ENCODE measurements at regions not wholly inside any gene's neighbourhood (a gene's known extent, or its start where the extent isn't known, plus 50 kb on each side); places are given as distances from the start of the nearest gene placed in this dataset.
"Not testable (repeated sequence)": the region's sequence is repeated elsewhere in the genome, so short reads cannot be mapped to it uniquely, and the experiment has no call there.

DNA sequence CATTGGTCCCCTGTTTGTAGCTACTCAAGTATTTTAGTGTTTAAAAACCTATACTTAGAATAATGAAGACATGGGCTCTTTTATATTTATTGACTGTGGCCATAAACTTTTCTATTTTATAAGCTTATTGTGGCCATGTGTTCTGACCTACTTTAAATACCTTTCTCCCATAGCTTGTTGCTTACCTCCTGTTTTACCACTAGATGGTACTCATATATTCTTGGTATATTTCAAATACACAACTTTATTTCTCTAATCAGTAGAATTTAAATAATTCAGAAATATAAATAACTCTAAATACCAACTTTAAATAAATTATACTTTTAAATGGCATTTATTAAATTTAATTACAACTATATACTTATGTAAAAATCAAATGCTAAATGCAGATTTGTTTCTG lies 498.0 kb downstream of the PRDM9 start:
- no peaks in the 10 kb centered on the region for H3K9me3 ChIP-seq
- intact Hi-C loops (cut with DNase I; ENCODE audit: low total_unique reads): no loop called here
- DNase-seq: no peak
- no peaks in the 10 kb centered on the region for H3K4me1 ChIP-seq
- no peak for TF ChIP-seq POLR2AphosphoS5 (IDR thresholded peaks at IDR 0.05)
- no peak for TF ChIP-seq POLR2A (IDR thresholded peaks at IDR 0.05)
- TF ChIP-seq, protein P1, sequence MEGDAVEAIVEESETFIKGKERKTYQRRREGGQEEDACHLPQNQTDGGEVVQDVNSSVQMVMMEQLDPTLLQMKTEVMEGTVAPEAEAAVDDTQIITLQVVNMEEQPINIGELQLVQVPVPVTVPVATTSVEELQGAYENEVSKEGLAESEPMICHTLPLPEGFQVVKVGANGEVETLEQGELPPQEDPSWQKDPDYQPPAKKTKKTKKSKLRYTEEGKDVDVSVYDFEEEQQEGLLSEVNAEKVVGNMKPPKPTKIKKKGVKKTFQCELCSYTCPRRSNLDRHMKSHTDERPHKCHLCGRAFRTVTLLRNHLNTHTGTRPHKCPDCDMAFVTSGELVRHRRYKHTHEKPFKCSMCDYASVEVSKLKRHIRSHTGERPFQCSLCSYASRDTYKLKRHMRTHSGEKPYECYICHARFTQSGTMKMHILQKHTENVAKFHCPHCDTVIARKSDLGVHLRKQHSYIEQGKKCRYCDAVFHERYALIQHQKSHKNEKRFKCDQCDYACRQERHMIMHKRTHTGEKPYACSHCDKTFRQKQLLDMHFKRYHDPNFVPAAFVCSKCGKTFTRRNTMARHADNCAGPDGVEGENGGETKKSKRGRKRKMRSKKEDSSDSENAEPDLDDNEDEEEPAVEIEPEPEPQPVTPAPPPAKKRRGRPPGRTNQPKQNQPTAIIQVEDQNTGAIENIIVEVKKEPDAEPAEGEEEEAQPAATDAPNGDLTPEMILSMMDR (IDR thresholded peaks at IDR 0.05): no peak
- TF ChIP-seq EP300 (IDR thresholded peaks at IDR 0.05): no peak
- no peaks in the 10 kb centered on the region for H3K36me3 ChIP-seq
- H3K27me3 ChIP-seq: no peaks in the 10 kb centered on the region
- H3K4me3 ChIP-seq: no peak overlapping the region
- no peak overlapping the region for H3K27ac ChIP-seq

DNA sequence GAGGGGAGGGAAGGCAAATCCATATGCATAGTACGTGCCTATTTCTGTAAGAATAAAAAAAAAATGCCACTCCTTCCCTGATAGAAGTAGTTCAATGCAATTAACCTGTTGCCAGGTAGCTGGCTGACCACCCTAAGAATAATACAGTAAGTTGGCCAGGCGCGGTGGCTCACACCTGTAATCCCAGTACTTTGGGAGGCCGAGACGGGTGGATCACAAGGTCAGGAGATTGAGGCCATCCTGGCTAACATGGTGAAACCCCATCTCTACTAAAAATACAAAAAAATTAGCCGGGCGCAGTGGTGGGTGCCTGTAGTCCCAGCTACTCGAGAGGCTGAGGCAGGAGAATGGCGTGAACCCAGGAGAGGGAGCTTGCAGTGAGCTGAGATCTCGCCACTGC lies 510.3 kb downstream of the PRDM9 start:
- H3K4me3 ChIP-seq; H3K4me1 ChIP-seq; H3K27ac ChIP-seq; H3K36me3 ChIP-seq; H3K27me3 ChIP-seq; DNase-seq; intact Hi-C loops (cut with DNase I; ENCODE audit: low total_unique reads): not testable (repeated sequence)
- 85 to 93% (median 90%) methylated on average over 10 of the region's 10 CpGs for WGBS, 5 donors
- H3K9me3 ChIP-seq: peaks cover 0 to 12% (median 7%) of the 10 kb centered on the region in 4 donors

DNA sequence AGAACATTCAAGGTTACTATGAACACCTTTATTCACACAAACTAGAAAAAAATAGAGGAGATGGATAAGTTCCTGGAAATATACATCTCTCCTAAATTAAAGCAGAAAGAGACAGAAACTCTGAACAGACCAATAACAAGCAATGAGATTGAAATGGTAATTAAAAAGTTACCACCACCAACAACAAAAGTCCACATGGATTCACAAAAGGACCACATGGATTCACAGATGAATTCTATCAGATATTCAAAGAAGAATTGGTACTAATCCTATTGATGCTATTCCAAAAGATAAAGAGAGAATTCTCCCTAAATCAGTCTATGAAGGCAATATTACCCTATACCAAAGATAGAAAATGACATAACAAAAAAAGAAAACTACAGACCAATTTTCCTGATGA lies 518.9 kb downstream of the PRDM9 start:
- Histone ChIP-seq H3K27ac (no peak overlapping the region), H3K4me3 (no peak overlapping the region), H3K36me3 (no peaks in the 10 kb centered on the region), H3K9me3 (peaks cover 0 to 19% (median 13%) of the 10 kb centered on the region in 4 donors), H3K27me3 (no peaks in the 10 kb centered on the region), H3K4me1 (no peaks in the 10 kb centered on the region)
- no peak for DNase-seq
- TF ChIP-seq EP300 (IDR thresholded peaks at IDR 0.05): no peak
- TF ChIP-seq POLR2AphosphoS5 (IDR thresholded peaks at IDR 0.05): no peak
- no peak for TF ChIP-seq POLR2A (IDR thresholded peaks at IDR 0.05)
- TF ChIP-seq, protein P1 (IDR thresholded peaks at IDR 0.05): no peak
- intact Hi-C loops (cut with DNase I; ENCODE audit: low total_unique reads): no loop called here

DNA sequence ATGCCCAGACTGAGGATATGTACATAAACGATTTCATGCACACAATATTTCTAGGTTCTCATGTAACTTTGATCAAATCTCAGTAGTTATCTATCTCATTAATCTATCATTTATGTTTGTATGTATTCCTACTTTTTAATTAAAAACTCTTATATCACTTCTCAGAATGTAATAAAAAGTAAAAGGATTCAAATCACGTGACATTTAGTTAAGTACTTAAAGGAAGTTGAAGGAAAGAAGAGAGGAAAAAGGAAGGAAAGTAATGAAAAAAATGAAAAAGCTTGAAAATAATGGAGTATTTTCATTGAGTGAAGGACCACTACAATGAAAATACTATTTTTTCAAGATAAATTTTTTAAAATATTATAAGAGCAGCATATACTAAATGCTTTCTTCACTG lies 535.3 kb downstream of the PRDM9 start:
- TF ChIP-seq, protein P1 (IDR thresholded peaks at IDR 0.05): no peak
- TF ChIP-seq EP300 (IDR thresholded peaks at IDR 0.05) (no peak), POLR2A (IDR thresholded peaks at IDR 0.05) (no peak), POLR2AphosphoS5 (IDR thresholded peaks at IDR 0.05) (no peak)
- Histone ChIP-seq H3K36me3 (no peaks in the 10 kb centered on the region), H3K4me3 (no peak overlapping the region), H3K4me1 (no peaks in the 10 kb centered on the region), H3K27ac (no peak overlapping the region), H3K9me3 (no peaks in the 10 kb centered on the region), H3K27me3 (no peaks in the 10 kb centered on the region)
- intact Hi-C loops (cut with DNase I; ENCODE audit: low total_unique reads): no loop called here
- 66 to 73% (median 71%) methylated on average over 2 of the region's 2 CpGs for WGBS, 5 donors
- DNase-seq: no peak

DNA sequence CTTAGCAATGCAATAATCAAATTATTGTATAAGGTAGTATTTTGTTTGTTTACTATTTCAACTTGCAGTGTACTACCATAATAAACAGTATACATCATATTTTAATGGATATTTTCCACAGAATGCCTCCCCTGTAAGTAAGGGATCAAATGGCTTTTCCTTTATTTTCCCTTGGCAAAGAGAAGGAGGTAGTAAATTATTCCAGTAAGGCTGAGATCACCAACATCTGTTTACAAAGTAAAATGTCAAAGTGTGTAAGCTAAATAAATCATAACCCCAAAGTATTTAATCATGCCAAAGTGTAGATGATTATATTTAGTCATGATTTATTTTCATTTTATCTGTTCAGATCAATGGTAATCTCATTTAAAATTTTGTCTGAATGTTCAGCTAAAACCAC lies 537.6 kb downstream of the PRDM9 start:
- Histone ChIP-seq H3K27me3 (no peaks in the 10 kb centered on the region), H3K4me3 (no peak overlapping the region), H3K27ac (no peak overlapping the region), H3K36me3 (no peaks in the 10 kb centered on the region), H3K4me1 (no peaks in the 10 kb centered on the region), H3K9me3 (no peaks in the 10 kb centered on the region)
- TF ChIP-seq EP300 (IDR thresholded peaks at IDR 0.05) (no peak), POLR2AphosphoS5 (IDR thresholded peaks at IDR 0.05) (no peak), POLR2A (IDR thresholded peaks at IDR 0.05) (no peak)
- TF ChIP-seq, protein P1 (IDR thresholded peaks at IDR 0.05): no peak
- DNase-seq: no peak
- intact Hi-C loops (cut with DNase I; ENCODE audit: low total_unique reads): no loop called here
